Astrocyte of the spinal cord (primary cell): ENCODE measurements at regions not wholly inside any gene's neighbourhood (a gene's known extent, or its start where the extent isn't known, plus 50 kb on each side); places are given as distances from the start of the nearest gene placed in this dataset.

Source experiments
- DNase-seq: peaks from one replicate; pipeline ENCODE4 v3.0.0; 2011; ENCODE audit warnings: low read depth, low spot score
- H3K4me3 ChIP-seq: 2 replicates; pipeline ENCODE4 v1.5.1; 2011; ENCODE audit warnings: low read depth, mild to moderate bottlenecking, low read length, moderate library complexity
- in situ Hi-C: cut with HindIII; loops from 2 replicates; pipeline ENCODE4 v1.10.0; 2017; ENCODE audit warnings: low sequenced_read_pairs
- TF ChIP-seq, protein P1 (sequence below): IDR thresholded peaks from 2 replicates; pipeline ENCODE4 v1.5.1; 2012; ENCODE audit warnings: low read depth, mild to moderate bottlenecking, low read length, inconsistent platforms

DNA sequence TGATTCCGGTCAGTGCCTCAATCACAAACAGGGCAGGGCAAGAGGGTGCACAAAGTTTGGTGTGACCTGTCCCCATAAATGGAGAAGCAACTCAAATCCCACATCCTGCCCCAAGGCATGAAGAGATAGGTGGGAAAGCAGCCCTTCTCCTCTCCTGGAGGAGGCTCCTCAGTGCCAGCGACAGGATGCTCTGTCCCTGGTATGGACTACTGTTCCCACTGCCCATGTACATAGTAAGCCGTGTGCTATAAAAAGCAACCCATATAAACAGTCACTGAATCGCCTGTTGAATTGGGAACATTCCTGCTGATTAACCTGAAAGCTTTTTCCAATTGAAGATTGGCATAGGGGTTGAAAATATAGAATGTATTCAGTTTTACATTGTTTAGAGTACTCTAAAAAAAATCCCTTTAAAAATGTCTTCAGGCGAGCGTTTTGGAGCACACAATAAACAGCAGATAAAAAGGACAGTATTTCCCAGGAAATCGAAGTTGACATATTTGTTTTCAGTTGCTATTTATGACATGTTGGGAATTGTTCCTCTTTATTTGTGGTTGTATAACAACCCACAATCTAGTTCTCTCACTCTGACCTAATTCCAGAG, 513.9 kb downstream of the DIRAS2 start:
- H3K4me3 ChIP-seq = no peak overlapping the region
- in situ Hi-C loops = no loop called here
- DNase-seq = no peak
- TF ChIP-seq, protein P1, sequence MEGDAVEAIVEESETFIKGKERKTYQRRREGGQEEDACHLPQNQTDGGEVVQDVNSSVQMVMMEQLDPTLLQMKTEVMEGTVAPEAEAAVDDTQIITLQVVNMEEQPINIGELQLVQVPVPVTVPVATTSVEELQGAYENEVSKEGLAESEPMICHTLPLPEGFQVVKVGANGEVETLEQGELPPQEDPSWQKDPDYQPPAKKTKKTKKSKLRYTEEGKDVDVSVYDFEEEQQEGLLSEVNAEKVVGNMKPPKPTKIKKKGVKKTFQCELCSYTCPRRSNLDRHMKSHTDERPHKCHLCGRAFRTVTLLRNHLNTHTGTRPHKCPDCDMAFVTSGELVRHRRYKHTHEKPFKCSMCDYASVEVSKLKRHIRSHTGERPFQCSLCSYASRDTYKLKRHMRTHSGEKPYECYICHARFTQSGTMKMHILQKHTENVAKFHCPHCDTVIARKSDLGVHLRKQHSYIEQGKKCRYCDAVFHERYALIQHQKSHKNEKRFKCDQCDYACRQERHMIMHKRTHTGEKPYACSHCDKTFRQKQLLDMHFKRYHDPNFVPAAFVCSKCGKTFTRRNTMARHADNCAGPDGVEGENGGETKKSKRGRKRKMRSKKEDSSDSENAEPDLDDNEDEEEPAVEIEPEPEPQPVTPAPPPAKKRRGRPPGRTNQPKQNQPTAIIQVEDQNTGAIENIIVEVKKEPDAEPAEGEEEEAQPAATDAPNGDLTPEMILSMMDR = no peak

GRCh38 chr9:90129446-90129845, 513.2 kb downstream of the DIRAS2 start:
- no peak overlapping the region for H3K4me3 ChIP-seq
- TF ChIP-seq, protein P1 = no peak
- in situ Hi-C loops = no loop called here
- no peak for DNase-seq

DNA sequence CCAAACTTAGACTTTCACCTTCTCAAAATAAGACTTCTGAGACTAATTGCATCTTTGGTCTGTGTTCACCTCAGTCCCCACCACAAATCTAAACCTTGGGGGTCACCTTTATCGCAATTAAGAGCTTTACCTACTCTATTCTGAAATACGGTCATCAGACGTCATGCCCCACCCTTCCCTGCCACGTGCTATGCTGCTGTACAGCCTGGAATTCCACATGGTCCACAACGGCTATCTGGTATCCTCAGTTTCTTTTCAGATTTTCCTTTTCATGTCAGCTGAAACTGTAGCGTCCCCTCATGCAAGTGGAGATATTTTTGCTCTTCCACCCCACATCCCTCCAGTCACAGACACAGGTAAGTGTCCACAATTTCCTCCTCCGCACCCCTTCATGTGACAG, 511.1 kb downstream of the DIRAS2 start:
- TF ChIP-seq, protein P1 = no peak
- no peak for DNase-seq
- in situ Hi-C loops = no loop called here
- no peak overlapping the region for H3K4me3 ChIP-seq

GRCh38 chr9:90132866-90133265, 509.8 kb downstream of the DIRAS2 start:
- H3K4me3 ChIP-seq = no peak overlapping the region
- TF ChIP-seq, protein P1 = no peak
- DNase-seq = no peak
- in situ Hi-C loops = no loop called here

DNA sequence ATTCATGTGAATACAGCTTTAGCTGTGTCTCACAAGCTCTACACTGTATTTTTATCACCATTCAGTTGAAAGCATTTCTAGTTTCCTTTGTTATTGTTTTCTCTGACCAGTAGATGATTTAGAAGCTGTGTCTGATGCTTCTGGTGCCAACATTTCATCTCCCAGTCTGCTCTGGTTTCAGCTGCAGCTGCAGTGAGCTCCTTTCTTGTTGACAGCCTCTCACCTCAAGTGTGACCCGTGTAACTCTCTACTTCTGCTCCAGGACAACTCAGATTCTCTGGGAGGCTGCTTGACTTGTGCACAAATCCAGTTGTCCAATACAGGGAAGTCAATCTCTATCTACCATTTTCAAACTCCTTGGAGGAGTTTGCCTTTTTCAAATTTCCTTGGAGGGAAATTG, 504.8 kb downstream of the DIRAS2 start:
- no peak overlapping the region for H3K4me3 ChIP-seq
- TF ChIP-seq, protein P1 = no peak
- DNase-seq = no peak
- in situ Hi-C loops = no loop called here

DNA sequence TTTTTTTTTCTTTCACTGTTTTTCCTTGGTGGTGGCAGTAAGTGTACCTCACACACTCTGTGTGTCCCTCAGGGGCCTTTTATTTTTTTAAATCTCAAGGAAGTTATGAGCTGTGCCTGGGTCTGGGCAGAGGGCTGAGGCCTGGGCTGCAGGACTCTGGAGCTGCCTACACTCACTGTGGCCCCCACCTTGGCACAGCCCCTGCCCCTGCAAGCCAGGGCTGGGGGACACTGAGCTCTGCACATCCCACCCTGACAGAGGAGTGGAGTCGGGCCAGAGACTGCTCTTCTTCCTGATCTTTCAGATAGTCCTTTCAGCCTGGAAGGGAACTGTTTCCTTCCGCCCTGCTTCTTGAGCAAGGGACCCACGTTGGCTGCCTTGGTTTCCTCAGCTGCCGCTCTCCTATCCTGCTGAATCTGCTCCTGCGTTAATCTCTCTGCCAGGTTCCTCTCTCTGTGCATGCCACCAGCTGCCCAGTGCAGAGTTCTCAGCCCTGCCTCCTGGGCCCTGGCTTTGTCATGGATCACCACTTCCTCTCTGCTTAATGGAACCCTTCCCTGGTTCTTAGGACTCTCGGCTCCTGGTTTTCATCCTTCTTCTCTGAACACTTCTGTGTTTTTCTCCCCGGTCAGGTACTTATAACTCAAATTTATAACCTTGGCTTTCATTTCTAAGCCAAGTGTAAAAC, 502.3 kb downstream of the DIRAS2 start:
- TF ChIP-seq, protein P1 = no peak
- no peak overlapping the region for H3K4me3 ChIP-seq
- no peak for DNase-seq
- in situ Hi-C loops = no loop called here
